ENCODE measurements at regions not wholly inside any gene's neighbourhood (a gene's known extent, or its start where the extent isn't known, plus 50 kb on each side); places are given as distances from the start of the nearest gene placed in this dataset.
A peak's percentile ranks its signal among the peaks of the same experiment; 100 is the strongest.

DNA sequence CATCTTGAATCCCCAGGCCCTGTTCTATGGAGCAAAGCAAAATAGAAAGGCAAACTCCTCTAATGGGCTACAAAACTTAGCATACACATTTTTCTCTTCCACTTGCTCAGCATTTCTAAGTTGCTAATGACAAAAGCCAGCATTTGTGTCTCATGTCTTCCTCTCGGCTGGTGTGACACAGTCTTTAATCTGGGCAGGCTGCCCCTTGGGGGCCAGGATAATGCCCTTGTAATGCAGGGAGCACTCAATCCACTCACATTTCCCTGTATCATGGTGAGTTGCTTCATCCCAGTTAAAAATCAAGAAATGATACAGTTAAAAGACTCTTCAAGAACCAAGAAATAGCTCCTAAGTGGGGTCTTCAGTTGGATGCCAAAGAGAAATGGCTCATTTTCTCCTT is 109.1 kb upstream of the FBXO11 start:
- Histone ChIP-seq H3K4me3 (ENCODE audit: low read depth, low read length) (no peak overlapping the region), H3K27me3 (ENCODE audit: control insufficient read depth, insufficient read depth, low read length) (no peaks in the 10 kb centered on the region), H3K36me3 (ENCODE audit: control insufficient read depth, insufficient read depth, low read length) (no peaks in the 10 kb centered on the region)
- DNase-seq (ENCODE audit: low read depth), result no peak
- TF ChIP-seq, protein P1, sequence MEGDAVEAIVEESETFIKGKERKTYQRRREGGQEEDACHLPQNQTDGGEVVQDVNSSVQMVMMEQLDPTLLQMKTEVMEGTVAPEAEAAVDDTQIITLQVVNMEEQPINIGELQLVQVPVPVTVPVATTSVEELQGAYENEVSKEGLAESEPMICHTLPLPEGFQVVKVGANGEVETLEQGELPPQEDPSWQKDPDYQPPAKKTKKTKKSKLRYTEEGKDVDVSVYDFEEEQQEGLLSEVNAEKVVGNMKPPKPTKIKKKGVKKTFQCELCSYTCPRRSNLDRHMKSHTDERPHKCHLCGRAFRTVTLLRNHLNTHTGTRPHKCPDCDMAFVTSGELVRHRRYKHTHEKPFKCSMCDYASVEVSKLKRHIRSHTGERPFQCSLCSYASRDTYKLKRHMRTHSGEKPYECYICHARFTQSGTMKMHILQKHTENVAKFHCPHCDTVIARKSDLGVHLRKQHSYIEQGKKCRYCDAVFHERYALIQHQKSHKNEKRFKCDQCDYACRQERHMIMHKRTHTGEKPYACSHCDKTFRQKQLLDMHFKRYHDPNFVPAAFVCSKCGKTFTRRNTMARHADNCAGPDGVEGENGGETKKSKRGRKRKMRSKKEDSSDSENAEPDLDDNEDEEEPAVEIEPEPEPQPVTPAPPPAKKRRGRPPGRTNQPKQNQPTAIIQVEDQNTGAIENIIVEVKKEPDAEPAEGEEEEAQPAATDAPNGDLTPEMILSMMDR (IDR thresholded peaks at IDR 0.05; ENCODE audit: insufficient read depth, low read length, poor library complexity, severe bottlenecking), result no peak

DNA sequence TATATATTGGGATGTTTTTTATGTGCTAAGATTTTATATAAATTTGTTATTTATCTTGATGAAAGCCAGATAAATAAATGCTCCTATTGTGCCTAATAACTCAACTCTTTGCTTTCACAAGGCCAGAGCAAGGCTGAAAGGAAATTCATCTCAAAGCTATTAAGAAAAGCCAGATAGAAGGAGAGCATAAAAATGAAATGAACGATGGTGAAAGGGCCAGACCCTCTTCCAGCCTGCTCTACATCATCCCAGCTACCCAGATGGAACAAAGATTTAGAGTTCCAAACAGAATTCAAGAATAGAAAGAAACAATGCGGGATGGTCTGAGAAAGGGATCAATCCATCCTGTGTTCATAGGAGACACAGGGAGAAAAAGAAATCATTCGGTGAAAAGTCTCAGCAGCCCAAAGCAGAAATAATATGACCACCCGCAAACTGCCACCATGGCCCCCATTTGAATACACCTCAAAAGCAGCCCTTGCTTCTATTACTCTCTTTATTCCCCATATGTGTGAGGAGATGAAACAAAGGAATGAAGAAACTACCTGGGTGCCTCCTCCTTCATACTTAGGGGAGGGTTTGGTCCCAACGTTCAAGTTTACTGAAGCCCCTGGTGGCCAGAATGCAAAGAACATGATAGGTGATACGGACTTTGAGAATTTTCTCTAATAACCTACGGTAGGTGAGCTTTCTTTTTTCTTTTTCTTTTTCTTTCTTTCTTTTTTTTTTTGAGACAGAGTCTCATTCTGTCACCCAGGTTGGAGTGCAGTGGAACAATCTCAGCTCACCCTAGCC is 110.1 kb upstream of the FBXO11 start:
- TF ChIP-seq, protein P1 (IDR thresholded peaks at IDR 0.05; ENCODE audit: insufficient read depth, low read length, poor library complexity, severe bottlenecking), result peak; percentile 29
- H3K27me3 ChIP-seq (ENCODE audit: control insufficient read depth, insufficient read depth, low read length), result no peaks in the 10 kb centered on the region
- no peaks in the 10 kb centered on the region for H3K36me3 ChIP-seq (ENCODE audit: control insufficient read depth, insufficient read depth, low read length)
- DNase-seq (ENCODE audit: low read depth), result no peak
- no peak overlapping the region for H3K4me3 ChIP-seq (ENCODE audit: low read depth, low read length)

DNA sequence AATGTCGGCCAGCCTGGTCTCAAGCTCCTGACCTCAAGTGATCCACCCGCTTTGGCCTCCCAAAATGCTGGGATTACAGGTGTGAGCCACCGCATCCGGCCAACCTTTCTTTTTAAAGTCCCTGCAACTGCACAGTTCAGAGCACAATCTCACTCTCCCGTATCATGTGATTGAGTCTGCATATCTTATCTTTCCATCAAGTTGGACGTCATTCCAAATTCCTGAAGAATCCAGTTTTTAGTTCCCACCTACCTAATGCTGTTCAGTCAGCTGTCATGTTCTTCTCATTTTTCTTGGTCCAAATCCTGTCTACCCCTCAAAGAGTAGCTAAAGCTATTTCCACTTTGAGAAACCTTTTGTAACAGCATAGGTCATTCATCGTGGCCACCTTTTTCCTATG is 110.8 kb upstream of the FBXO11 start:
- TF ChIP-seq, protein P1 (IDR thresholded peaks at IDR 0.05; ENCODE audit: insufficient read depth, low read length, poor library complexity, severe bottlenecking), result no peak

DNA sequence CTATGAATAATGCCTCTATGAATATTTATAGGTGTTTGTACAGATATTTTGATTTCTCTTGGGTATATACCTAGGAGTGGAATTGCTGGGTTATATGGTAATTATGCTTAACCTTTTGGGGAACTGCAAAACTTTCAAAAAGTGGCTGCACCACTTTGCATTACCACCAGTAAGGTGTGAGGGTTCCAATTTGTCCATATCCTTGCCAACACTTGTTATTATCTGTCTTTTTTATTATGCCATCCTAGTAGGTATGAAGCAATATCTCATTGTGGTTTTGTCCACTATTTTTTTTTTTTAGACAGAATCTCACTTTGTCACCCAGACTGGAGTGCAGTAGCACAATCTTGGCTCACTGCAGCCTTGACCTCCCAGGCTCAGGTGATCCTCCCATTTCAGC is 112.2 kb upstream of the FBXO11 start:
- no peak for DNase-seq (ENCODE audit: low read depth)
- H3K36me3 ChIP-seq (ENCODE audit: control insufficient read depth, insufficient read depth, low read length), result no peaks in the 10 kb centered on the region
- H3K4me3 ChIP-seq (ENCODE audit: low read depth, low read length), result no peak overlapping the region
- H3K27me3 ChIP-seq (ENCODE audit: control insufficient read depth, insufficient read depth, low read length), result no peaks in the 10 kb centered on the region
- TF ChIP-seq, protein P1 (IDR thresholded peaks at IDR 0.05; ENCODE audit: insufficient read depth, low read length, poor library complexity, severe bottlenecking), result no peak

More for the DNA sequence above, 110.8 kb upstream of the FBXO11 start:
- H3K36me3 ChIP-seq (ENCODE audit: control insufficient read depth, insufficient read depth, low read length), result no peaks in the 10 kb centered on the region
- no peak for DNase-seq (ENCODE audit: low read depth)
- no peaks in the 10 kb centered on the region for H3K27me3 ChIP-seq (ENCODE audit: control insufficient read depth, insufficient read depth, low read length)
- no peak overlapping the region for H3K4me3 ChIP-seq (ENCODE audit: low read depth, low read length)

DNA sequence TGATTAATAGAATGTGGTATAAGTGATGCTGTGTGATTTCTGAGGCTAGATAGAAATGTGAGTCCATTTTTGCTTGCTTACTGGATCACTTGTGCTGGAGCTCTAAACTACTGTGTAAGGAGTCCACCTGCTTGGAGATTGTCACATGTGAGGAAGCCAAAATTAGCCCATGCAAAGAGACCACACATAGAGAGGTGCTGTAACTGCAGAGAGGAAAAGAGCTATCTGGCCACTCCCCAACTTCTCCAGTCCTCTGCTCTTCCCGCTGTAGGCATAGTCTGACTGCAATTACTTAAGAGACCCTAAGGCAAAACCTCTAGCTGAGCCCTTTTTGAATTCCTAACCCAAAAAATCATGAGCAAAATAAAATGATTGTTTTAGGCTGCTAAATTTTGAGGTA is 120.6 kb upstream of the FBXO11 start:
- H3K27me3 ChIP-seq (ENCODE audit: control insufficient read depth, insufficient read depth, low read length), result peaks cover 2% of the 10 kb centered on the region
- TF ChIP-seq, protein P1 (IDR thresholded peaks at IDR 0.05; ENCODE audit: insufficient read depth, low read length, poor library complexity, severe bottlenecking), result no peak
- DNase-seq (ENCODE audit: low read depth), result no peak
- no peak overlapping the region for H3K4me3 ChIP-seq (ENCODE audit: low read depth, low read length)
- no peaks in the 10 kb centered on the region for H3K36me3 ChIP-seq (ENCODE audit: control insufficient read depth, insufficient read depth, low read length)

DNA sequence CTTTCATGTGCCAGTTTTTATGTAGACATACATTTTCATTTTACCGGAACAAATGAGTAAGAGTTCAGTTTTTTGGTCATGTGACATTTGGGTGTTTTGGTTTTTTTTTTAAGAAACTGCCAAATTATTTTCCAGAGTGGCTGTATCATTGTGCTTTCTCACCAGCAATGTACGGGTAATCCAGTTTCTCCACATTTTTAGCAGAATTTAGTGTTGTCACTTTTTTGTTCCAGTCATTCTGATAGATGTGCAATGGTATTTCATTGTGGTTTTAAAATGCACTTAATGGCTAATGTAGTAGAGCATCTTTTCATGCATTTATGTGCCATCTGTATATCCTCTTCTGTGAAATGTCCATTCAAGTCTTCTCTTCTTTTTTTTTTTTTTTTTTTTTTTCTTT is 126.5 kb upstream of the FBXO11 start:
- no peak for DNase-seq (ENCODE audit: low read depth)
- Histone ChIP-seq H3K4me3 (ENCODE audit: low read depth, low read length) (no peak overlapping the region), H3K36me3 (ENCODE audit: control insufficient read depth, insufficient read depth, low read length) (no peaks in the 10 kb centered on the region), H3K27me3 (ENCODE audit: control insufficient read depth, insufficient read depth, low read length) (no peaks in the 10 kb centered on the region)
- TF ChIP-seq, protein P1 (IDR thresholded peaks at IDR 0.05; ENCODE audit: insufficient read depth, low read length, poor library complexity, severe bottlenecking), result no peak

All from kidney epithelial cell (primary cell).